Duodenal mucosa (tissue), 2 donors: ENCODE measurements at regions not wholly inside any gene's neighbourhood (a gene's known extent, or its start where the extent isn't known, plus 50 kb on each side); places are given as distances from the start of the nearest gene placed in this dataset.

ENCODE experiments used
- H3K27ac ChIP-seq: one replicate; pipeline ENCODE4 v1.7.0; 2013; ENCODE audit warnings: low read depth, low read length
- H3K27me3 ChIP-seq, 2 donors: one replicate each; pipeline ENCODE4 v1.7.0; 2013; ENCODE audit warnings: low read length in 2 of 2, control low read depth in 1 of 2; ENCODE audit not compliant: insufficient read depth in 2 of 2, control insufficient read depth in 1 of 2
- H3K36me3 ChIP-seq, 2 donors: one replicate each; pipeline ENCODE4 v1.7.0; 2013; ENCODE audit warnings: low read length in 2 of 2, control low read depth in 1 of 2; ENCODE audit not compliant: insufficient read depth in 2 of 2, control insufficient read depth in 1 of 2
- H3K4me1 ChIP-seq, 2 donors: one replicate each; pipeline ENCODE4 v1.7.0; 2013; ENCODE audit warnings: low read length in 2 of 2, control low read depth in 1 of 2; ENCODE audit not compliant: insufficient read depth in 2 of 2, control insufficient read depth in 1 of 2
- H3K4me3 ChIP-seq, 2 donors: one replicate each; pipeline ENCODE4 v1.7.0; 2013; ENCODE audit warnings: low read length in 2 of 2, low read depth in 1 of 2
- H3K9ac ChIP-seq, 2 donors: one replicate each; pipeline ENCODE4 v1.7.0; 2013; ENCODE audit warnings: low read length in 2 of 2, low read depth in 1 of 2
- H3K9me3 ChIP-seq, 2 donors: one replicate each; pipeline ENCODE4 v1.7.0; 2013; ENCODE audit warnings: low read length in 2 of 2, control low read depth in 1 of 2; ENCODE audit not compliant: control insufficient read depth in 1 of 2

- H3K9ac ChIP-seq = no peak overlapping the region
- no peaks in the 10 kb centered on the region for H3K27me3 ChIP-seq
- no peak overlapping the region for H3K4me3 ChIP-seq
- H3K4me1 ChIP-seq = no peaks in the 10 kb centered on the region
- H3K9me3 ChIP-seq = peaks cover 4 to 11% of the 10 kb centered on the region in 2 donors
- no peaks in the 10 kb centered on the region for H3K36me3 ChIP-seq
- no peak overlapping the region for H3K27ac ChIP-seq
These were observed 359.4 kb upstream of the FOXG1 start for GRCh38 chr14:28407031-28407825.

DNA sequence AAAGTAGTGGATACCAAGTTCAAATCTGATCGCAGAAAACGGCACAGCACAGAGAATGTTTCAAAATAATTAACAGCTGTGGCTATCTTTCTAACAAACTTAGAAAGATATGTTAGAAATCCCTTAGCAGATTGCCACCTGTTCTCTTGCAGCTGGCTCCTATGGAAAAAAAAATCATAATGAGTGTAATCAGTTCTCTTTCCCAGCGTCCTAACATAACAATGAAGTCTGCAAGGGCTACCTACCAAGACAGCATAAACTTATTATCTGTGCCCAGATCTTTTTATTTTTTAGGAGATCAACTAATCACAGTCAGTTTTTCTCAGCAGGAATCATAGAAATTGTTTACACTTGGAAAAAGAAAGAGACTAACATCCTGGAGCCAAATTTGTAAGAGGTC is 358.6 kb upstream of the FOXG1 start:
- Histone ChIP-seq H3K4me3 (no peak overlapping the region), H3K27ac (no peak overlapping the region), H3K27me3 (no peaks in the 10 kb centered on the region), H3K9ac (no peak overlapping the region), H3K4me1 (no peaks in the 10 kb centered on the region), H3K9me3 (peaks cover 4 to 9% of the 10 kb centered on the region in 2 donors), H3K36me3 (no peaks in the 10 kb centered on the region)

DNA sequence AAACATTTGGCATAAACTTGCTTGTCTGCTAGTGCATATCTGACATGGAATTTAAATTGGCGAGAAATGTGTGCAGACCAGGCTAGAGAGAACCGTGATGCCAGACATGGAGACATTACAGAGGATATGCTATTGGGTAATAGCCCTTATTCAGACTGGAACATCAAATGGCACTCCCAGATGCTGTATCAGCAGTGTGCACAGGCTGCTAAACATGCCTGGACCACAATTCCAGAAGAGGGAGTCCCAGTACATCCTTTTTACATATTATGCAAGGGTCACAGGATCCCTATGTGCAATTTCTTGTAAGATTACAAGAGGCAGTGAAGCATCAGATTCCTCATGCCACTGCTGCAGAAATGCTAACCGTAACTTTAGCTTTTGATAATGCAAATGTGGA is 354.5 kb upstream of the FOXG1 start:
- H3K9ac ChIP-seq = no peak overlapping the region
- H3K4me1 ChIP-seq = no peaks in the 10 kb centered on the region

DNA sequence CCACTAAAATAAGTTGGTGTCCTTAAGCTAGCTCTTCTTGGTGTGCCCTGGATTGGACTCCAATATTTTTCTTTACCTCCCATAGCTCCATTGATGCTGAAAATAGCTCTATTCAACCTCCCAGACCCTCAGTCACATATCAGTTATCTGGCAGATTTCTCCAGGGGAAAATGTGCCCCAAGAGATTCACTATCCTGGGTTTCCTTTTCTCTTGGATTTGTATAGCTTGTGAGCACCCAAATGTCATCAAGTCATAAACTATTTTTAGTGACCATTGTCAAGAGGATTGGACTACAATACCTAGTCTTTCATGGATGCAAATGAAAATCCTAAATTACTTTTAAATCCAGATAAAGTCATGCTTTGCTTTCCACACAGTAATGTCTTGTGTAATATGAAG is 339.6 kb upstream of the FOXG1 start:
- Histone ChIP-seq H3K4me1 (no peaks in the 10 kb centered on the region), H3K4me3 (no peak overlapping the region), H3K36me3 (no peaks in the 10 kb centered on the region), H3K27ac (no peak overlapping the region), H3K9me3 (peaks cover 3 to 15% of the 10 kb centered on the region in 2 donors), H3K9ac (no peak overlapping the region), H3K27me3 (no peaks in the 10 kb centered on the region)

More for the DNA sequence above, 354.5 kb upstream of the FOXG1 start:
- no peaks in the 10 kb centered on the region for H3K36me3 ChIP-seq
- H3K4me3 ChIP-seq = no peak overlapping the region
- no peak overlapping the region for H3K27ac ChIP-seq
- H3K9me3 ChIP-seq = peaks cover 0 to 2% of the 10 kb centered on the region in 2 donors
- no peaks in the 10 kb centered on the region for H3K27me3 ChIP-seq

DNA sequence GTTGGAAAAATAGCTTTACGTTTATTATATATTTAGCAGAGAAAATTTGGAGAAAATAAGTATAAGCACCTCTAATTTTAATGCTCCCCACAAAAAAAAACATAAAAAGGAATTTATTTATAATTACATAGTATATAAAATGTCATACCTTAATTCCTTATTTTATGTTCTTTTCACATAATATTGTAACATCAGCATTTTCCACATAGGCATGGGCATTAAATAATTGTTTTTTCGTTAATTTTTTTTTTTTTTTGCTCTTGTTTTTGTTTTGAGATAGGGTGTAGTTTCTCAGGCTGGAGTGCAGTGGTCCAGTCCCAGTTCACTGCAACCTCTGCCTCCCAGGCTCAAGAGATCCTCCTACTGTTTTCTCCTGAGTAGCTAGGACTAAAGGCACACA is 329.8 kb upstream of the FOXG1 start:
- no peak overlapping the region for H3K9ac ChIP-seq

DNA sequence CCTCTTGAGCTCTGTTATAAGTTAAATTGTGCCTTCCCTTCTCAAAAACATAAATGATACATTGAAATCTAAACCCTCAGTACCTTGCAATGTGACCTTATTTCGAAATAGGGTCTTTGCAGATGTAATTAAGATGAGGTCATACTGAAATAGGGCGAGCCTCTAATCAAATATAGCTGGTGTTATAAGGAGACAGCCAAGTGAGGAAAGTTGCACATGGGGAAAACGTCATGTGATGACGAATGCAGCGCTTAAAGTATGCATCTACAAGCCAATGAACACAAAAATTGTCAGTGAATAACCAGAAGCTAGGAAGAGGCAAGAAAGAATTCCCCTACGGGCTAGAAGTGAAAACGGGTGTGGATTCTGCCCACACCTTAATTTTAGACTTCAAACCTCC is 305.2 kb upstream of the FOXG1 start:
- Histone ChIP-seq H3K4me1 (no peaks in the 10 kb centered on the region), H3K27me3 (no peaks in the 10 kb centered on the region), H3K27ac (no peak overlapping the region), H3K36me3 (no peaks in the 10 kb centered on the region), H3K4me3 (no peak overlapping the region), H3K9me3 (peaks cover 0 to 11% of the 10 kb centered on the region in 2 donors), H3K9ac (no peak overlapping the region)

More for the DNA sequence above, 329.8 kb upstream of the FOXG1 start:
- H3K36me3 ChIP-seq = no peaks in the 10 kb centered on the region
- H3K4me3 ChIP-seq = no peak overlapping the region
- H3K9me3 ChIP-seq = peaks cover 5 to 12% of the 10 kb centered on the region in 2 donors
- H3K27ac ChIP-seq = no peak overlapping the region
- H3K4me1 ChIP-seq = no peaks in the 10 kb centered on the region
- H3K27me3 ChIP-seq = no peaks in the 10 kb centered on the region

DNA sequence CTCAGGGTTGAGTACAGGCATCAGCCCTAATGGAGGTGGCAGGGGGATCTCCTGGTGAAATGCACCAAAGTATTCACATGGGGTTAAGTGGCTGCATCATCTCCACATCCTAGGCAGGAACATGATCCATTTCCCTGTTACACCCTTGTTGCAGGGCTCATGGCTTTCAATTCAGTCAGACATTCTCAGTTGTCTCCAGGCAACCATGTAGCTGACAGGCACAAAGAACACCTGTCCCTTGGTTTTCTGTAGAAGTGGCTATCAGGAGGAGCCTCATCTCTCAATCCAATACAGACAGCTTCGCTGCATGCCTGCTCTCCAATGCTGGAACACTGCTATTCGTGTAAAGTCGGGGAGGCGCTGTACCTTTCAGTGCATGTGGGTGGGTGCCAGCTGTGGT is 299.0 kb upstream of the FOXG1 start:
- no peaks in the 10 kb centered on the region for H3K27me3 ChIP-seq
- H3K27ac ChIP-seq = no peak overlapping the region

DNA sequence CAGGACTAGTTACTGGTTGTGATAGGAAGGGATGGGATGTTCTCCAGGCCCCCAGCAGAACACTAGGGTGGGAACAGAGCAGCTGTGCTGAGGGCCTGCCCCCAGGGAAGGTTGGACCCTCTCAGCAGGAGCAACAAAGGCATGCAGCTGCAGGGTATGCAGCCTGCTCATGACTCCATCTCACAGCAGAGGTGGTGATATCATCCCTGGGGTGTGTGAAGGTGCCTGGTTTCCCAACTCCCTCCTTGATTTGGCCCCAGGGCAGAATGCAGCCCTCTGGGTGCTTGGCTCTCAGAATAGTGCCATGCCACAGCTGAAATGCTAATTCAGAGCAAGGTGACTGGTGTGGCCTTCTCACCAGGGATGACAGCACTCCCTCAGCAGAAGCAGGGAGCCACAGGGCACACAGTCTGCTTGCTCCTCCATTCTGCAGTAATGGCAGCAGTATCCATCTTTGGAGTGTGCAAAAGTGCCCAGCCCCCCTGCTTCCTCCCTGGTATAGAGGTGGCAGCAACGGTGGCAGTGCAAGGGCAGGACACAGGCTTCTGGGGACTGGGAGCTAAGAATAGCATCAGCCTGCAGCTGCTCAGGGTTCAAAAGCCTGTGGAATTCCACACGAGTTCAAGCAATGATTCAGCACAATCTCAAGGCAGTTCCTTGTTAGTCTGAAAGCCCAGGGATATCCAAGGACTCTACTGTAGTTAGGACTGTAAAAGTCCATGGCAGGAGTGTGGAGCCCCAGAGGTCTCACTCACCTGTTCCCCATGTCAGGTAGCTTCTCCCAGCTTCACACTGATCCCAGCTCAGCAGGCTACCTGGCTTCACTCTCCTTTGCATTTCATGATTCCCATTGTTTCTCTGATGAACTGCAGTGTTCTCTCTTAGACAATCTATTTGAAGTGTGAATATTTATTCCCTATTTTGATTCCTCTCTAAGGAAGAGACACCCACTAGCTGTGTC is 298.1 kb upstream of the FOXG1 start:
- no peaks in the 10 kb centered on the region for H3K36me3 ChIP-seq

More for the DNA sequence above, 299.0 kb upstream of the FOXG1 start:
- no peaks in the 10 kb centered on the region for H3K4me1 ChIP-seq
- no peaks in the 10 kb centered on the region for H3K36me3 ChIP-seq
- no peak overlapping the region for H3K9ac ChIP-seq
- peaks cover 25 to 39% of the 10 kb centered on the region in 2 donors for H3K9me3 ChIP-seq
- H3K4me3 ChIP-seq = no peak overlapping the region

GRCh38 chr14:28482251-28483040 is 284.1 kb upstream of the FOXG1 start:
- no peak overlapping the region for H3K4me3 ChIP-seq
- H3K9ac ChIP-seq = no peak overlapping the region
- peaks cover 0 to 8% of the 10 kb centered on the region in 2 donors for H3K9me3 ChIP-seq
- no peaks in the 10 kb centered on the region for H3K27me3 ChIP-seq
- no peaks in the 10 kb centered on the region for H3K4me1 ChIP-seq
- no peak overlapping the region for H3K27ac ChIP-seq
- no peaks in the 10 kb centered on the region for H3K36me3 ChIP-seq

More for the DNA sequence above, 298.1 kb upstream of the FOXG1 start:
- H3K4me1 ChIP-seq = no peaks in the 10 kb centered on the region
- no peaks in the 10 kb centered on the region for H3K27me3 ChIP-seq
- H3K27ac ChIP-seq = no peak overlapping the region
- H3K9ac ChIP-seq = no peak overlapping the region
- peaks cover 25 to 44% of the 10 kb centered on the region in 2 donors for H3K9me3 ChIP-seq
- H3K4me3 ChIP-seq = no peak overlapping the region
